ENCODE measurements at regions not wholly inside any gene's neighbourhood (a gene's known extent, or its start where the extent isn't known, plus 50 kb on each side); places are given as distances from the start of the nearest gene placed in this dataset.
"Not testable (repeated sequence)": the region's sequence is repeated elsewhere in the genome, so short reads cannot be mapped to it uniquely, and the experiment has no call there.

GRCh38 chr7:54242776-54243175 lies 299.4 kb upstream of the VSTM2A start:
- DNase-seq (ENCODE audit: low read depth in 4 of 4, low spot score in 3 of 4), result no peak

- no peak for DNase-seq (ENCODE audit: low read depth in 4 of 4, low spot score in 3 of 4)
These were observed 297.2 kb upstream of the VSTM2A start for GRCh38 chr7:54245020-54245419.

GRCh38 chr7:54249686-54250085 lies 292.5 kb upstream of the VSTM2A start:
- no peak for DNase-seq (ENCODE audit: low read depth in 4 of 4, low spot score in 3 of 4)

DNA sequence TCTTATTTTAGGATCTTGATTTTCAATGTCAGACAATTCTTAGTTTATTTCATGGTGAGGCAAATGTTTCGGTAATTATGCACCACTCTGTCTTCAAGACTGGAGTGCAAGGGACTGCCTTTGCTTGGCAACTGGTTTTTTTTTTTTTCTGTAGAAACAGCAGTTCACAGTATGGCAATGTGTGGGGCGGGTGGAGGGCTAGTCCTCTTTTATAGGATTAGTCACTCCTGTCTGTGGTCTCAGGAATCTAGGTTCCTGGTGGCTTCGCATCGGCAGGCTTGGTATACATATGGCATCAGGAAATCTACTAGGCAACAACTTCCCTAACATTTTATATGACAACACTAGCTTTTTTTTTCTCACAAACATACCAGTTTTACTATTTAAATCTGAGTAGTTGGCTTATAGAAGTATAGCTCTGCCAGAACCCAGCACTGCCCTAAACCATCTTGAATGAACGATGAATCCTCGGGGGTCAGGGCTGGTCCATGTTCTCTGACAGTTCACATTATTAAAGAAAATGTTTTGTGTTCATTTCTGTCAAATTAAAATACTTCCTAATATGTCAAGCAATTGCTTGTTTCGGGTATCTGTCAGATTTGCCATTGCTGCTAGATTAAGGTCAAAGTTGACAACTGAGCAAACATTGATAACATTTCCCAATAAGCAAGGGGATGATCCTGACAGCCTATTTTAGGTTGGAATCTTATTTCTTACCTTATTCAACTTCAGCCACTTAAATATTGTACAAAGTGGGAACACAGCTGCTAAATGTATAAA lies 289.7 kb upstream of the VSTM2A start:
- DNase-seq (ENCODE audit: low read depth in 4 of 4, low spot score in 3 of 4), result no peak

GRCh38 chr7:54253036-54253373 lies 289.2 kb upstream of the VSTM2A start:
- DNase-seq (ENCODE audit: low read depth in 4 of 4, low spot score in 3 of 4), result no peak

DNA sequence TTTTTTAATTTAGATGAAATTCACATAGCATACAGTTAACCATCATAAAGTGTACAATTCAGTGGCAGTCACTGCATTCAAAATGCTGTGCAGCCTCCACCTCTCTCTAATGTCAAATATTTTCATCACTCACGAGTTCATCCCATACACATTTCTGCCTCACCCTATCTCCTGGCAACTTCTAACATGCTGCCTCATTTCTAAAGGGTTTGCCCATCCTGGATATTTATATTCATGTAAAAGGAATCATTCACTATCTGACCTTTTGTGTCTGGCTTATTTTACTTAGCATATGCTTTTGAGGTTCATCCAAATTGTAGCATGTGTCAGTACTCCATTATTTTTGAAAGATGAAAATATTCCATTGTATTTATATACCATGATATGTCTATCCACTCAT lies 286.9 kb upstream of the VSTM2A start:
- DNase-seq (ENCODE audit: low read depth in 4 of 4, low spot score in 3 of 4), result no peak

DNA sequence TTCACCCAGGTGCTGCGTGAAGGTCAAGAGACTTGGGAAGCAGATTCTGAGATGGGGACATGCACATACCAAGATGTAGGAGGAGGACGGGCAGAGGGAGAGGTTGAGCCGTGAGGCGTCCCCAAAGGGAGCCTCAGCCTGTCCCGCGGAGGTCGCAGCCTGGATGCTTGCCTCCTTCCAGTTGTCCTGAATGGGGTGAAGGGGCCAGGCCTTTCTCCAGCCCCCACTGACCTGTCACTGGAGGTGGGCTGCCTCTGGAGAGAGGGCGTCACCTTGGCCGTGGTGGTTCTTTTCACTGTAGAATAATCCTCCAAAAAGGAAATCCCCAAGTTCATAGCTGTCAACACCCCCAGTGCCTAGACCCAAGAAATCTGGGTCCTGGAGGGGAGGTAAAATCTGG lies 283.0 kb upstream of the VSTM2A start:
- no peak for DNase-seq (ENCODE audit: low read depth in 4 of 4, low spot score in 3 of 4)

DNA sequence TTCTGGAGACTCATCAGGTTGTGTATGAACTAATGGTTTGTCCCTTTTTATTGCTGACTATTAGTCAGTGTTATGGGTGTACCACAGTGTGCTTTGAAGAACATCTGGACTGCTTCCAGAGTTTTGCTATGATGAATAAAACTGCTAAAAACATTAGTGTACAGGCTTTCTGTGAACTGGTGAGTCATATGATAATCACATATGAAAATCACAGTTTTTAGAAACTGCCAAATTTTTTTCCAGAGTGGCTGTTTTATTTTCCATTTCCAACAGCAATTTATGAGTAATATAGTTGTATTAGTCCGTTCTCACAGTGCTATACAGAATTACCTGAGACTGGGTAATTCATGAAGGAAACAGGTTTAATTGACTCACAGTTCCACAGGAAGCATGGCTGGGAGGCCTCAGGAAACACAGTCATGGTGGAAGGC lies 281.2 kb upstream of the VSTM2A start:
- no peak for DNase-seq (ENCODE audit: low read depth in 4 of 4, low spot score in 3 of 4)

GRCh38 chr7:54278847-54279246 lies 263.3 kb upstream of the VSTM2A start:
- no peak for DNase-seq (ENCODE audit: low read depth in 4 of 4, low spot score in 3 of 4)

GRCh38 chr7:54292171-54292925 lies 249.8 kb upstream of the VSTM2A start:
- DNase-seq (ENCODE audit: low read depth in 4 of 4, low spot score in 3 of 4), result no peak

DNA sequence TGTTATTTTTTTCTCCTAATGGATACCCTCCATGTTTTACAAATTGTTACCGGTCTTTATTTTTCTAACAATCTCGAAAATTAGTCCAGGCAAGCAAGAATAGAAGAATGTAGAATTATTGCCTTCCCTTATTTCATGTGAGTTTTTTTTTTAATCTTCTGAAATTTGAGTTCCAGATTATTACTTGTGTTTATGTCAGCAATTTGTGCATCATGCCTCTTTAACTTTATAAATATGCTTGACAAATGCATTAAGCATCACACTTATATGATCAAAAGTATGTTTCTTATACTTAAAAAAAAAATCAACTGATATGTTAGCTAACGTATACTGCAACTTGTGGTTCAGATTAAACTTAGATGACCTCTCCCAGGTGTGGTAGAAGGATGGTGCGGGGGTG lies 242.7 kb upstream of the VSTM2A start:
- DNase-seq (ENCODE audit: low read depth in 4 of 4, low spot score in 3 of 4), result no peak

GRCh38 chr7:54315955-54316354 lies 226.2 kb upstream of the VSTM2A start:
- DNase-seq (ENCODE audit: low read depth in 4 of 4, low spot score in 3 of 4), result not testable (repeated sequence)

DNA sequence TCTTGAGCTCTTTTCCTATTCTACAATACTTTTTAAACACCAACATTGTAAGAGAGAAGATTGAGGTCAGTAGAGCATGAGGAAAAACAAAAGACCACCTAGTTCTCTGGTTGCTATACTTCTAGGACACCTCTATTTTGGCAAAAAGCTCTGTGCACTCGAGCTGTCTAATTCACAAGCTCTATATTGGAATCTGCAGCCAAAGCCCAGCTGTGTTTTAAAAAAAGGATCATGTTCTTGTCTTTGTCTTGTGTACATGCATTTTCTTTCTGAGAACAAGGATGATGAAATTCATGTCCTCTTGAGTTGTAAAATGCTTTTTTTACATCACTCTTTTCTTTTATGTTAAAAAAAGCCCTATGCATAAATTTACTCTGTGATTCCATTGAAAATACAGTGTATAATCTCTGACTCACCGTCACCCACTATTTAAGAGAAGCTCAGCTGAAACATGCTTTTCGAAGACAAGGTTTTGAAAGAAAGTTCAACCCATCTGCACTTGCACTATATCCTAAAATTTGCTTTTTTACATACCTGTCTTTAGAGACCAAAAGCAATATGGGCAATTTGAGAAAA lies 215.5 kb upstream of the VSTM2A start:
- DNase-seq (ENCODE audit: low read depth in 4 of 4, low spot score in 3 of 4), result no peak

- no peak for DNase-seq (ENCODE audit: low read depth in 4 of 4, low spot score in 3 of 4)
These were observed 211.9 kb upstream of the VSTM2A start for GRCh38 chr7:54330216-54330800.

DNA sequence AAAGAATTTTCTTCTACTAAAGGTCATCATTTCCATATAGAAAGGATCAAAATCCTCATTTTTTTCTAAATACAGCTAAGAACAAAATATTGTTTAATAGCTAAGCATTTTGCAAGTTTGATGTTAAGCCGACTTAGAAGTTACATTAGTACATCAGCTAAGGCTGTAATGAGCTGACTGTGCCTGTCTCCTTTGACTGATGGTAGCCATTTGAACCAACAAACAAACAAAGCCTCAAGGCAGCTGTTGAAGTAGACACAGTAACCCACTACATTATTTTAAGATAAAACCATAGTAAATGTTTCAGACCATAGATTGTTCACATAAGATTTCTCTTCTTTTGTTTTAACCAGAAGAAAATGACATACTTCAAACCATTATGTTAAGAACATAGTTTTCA lies 210.9 kb upstream of the VSTM2A start:
- DNase-seq (ENCODE audit: low read depth in 4 of 4, low spot score in 3 of 4), result no peak

DNA sequence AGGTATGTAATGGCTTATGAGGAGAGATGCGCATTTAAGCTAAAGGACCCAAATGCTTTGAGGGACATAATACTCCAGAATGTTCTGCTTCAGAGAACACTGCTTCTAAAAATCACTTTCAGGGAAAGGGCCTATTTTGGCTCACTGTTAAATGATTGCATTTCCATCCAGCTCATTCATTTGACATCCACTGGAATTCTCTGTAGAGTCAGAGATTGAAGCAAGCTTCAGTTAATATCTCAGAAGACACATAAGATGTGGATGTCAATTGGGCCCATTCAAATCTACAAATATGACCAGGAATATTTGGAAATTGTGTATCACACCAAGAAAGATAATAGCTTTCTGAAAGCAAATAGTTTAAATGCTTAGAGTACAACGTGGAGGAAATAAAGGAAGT lies 209.9 kb upstream of the VSTM2A start:
- DNase-seq (ENCODE audit: low read depth in 4 of 4, low spot score in 3 of 4), result no peak

GRCh38 chr7:54333952-54334351 lies 208.2 kb upstream of the VSTM2A start:
- no peak for DNase-seq (ENCODE audit: low read depth in 4 of 4, low spot score in 3 of 4)

- no peak for DNase-seq (ENCODE audit: low read depth in 4 of 4, low spot score in 3 of 4)
These were observed 205.4 kb upstream of the VSTM2A start for GRCh38 chr7:54336800-54337199.

- no peak for DNase-seq (ENCODE audit: low read depth in 4 of 4, low spot score in 3 of 4)
These were observed 204.7 kb upstream of the VSTM2A start for GRCh38 chr7:54337466-54337865.

DNA sequence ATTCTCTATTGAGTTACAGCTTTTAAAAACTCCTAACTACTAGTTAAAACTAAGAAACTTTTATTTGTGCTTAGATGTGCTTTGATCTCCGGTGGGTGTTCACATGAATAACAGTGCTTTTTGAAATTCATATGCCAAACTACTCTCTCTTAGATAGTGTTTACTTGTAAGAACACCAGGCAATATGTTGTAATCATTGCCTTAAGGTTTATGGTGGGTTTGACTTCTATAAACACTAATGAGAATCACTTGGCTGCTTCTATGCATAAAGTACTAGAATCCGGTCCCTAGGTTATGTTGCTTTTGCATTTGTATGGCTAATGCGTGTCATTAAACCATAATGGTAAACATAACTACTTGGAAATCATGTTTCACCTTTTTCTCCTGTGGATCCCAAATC lies 203.9 kb upstream of the VSTM2A start:
- no peak for DNase-seq (ENCODE audit: low read depth in 4 of 4, low spot score in 3 of 4)

GRCh38 chr7:54339073-54339472 lies 203.1 kb upstream of the VSTM2A start:
- no peak for DNase-seq (ENCODE audit: low read depth in 4 of 4, low spot score in 3 of 4)

DNA sequence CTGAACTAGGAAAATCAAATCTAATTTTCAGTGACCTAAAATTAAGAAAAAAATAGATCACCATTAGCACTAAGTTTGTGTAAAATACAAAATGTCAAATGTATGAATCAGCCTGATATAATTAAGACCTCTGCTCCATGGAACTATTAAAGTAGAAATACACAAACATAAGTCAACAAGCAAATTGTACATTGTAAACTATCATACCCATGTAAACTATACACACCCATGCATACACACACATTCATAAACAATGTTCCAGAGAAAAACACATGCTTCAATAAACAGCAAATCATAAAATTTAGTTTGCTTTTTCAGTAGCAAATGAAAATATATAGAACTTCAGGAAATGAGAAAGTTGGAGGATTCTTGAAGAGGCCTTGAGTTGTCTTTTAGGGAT lies 199.7 kb upstream of the VSTM2A start:
- DNase-seq (ENCODE audit: low read depth in 4 of 4, low spot score in 3 of 4), result no peak

Measured in right renal pelvis (tissue), 4 donors.